MM.1S (cell line): ENCODE measurements at regions not wholly inside any gene's neighbourhood (a gene's known extent, or its start where the extent isn't known, plus 50 kb on each side); places are given as distances from the start of the nearest gene placed in this dataset.

ENCODE experiments used
- DNase-seq: peaks from one replicate; pipeline ENCODE4 v3.0.0-alpha.2; 2015
- H2AFZ ChIP-seq: fragments of 300-600 bp; sonication (generic); 2 replicates; pipeline ENCODE4 v1.6.0; 2016; ENCODE audit warnings: antibody characterized with exemption, low read length
- H3F3A ChIP-seq: fragments of 300-600 bp; sonication (generic); 2 replicates; pipeline ENCODE4 v1.6.1; 2016; ENCODE audit warnings: mild to moderate bottlenecking, antibody characterized with exemption, low read length, moderate library complexity, mixed read lengths; ENCODE audit not compliant: insufficient read depth
- H3K27ac ChIP-seq: fragments of 300-600 bp; sonication (generic); 2 replicates; pipeline ENCODE4 v1.5.1; 2016; ENCODE audit warnings: mild to moderate bottlenecking, low read length
- H3K27me3 ChIP-seq: fragments of 300-600 bp; sonication (generic); replicated peaks from 2 replicates; pipeline ENCODE4 v1.6.0; 2016; ENCODE audit warnings: low read length; ENCODE audit not compliant: insufficient read depth
- H3K36me3 ChIP-seq: fragments of 300-600 bp; sonication (generic); replicated peaks from 2 replicates; pipeline ENCODE4 v1.6.1; 2016; ENCODE audit warnings: mild to moderate bottlenecking, low read length, mixed read lengths; ENCODE audit not compliant: insufficient read depth
- H3K4me1 ChIP-seq: fragments of 300-600 bp; sonication (generic); 2 replicates; pipeline ENCODE4 v1.6.1; 2016; ENCODE audit warnings: low read length, mixed read lengths
- H3K4me2 ChIP-seq: fragments of 300-600 bp; sonication (generic); 2 replicates; pipeline ENCODE4 v1.6.0; 2016; ENCODE audit warnings: low read depth, low read length
- H3K4me3 ChIP-seq: fragments of 300-600 bp; sonication (generic); 2 replicates; pipeline ENCODE4 v1.5.1; 2016; ENCODE audit warnings: low read length, mixed read lengths
- H3K79me2 ChIP-seq: fragments of 300-600 bp; sonication (generic); 2 replicates; pipeline ENCODE4 v1.6.1; 2016; ENCODE audit warnings: mixed run types, low read length, mixed read lengths
- H3K9ac ChIP-seq: fragments of 300-600 bp; sonication (generic); 2 replicates; pipeline ENCODE4 v1.6.1; 2016; ENCODE audit warnings: low read length, mixed read lengths
- H3K9me2 ChIP-seq: fragments of 300-600 bp; sonication (generic); replicated peaks from 2 replicates; pipeline ENCODE4 v1.6.1; 2016; ENCODE audit warnings: mild to moderate bottlenecking, low read length, mixed read lengths; ENCODE audit not compliant: insufficient read depth
- H3K9me3 ChIP-seq: fragments of 300-600 bp; sonication (generic); replicated peaks from 2 replicates; pipeline ENCODE4 v1.6.1; 2016; ENCODE audit warnings: mild to moderate bottlenecking, low read length, mixed read lengths; ENCODE audit not compliant: insufficient read depth
- H4K20me1 ChIP-seq: fragments of 300-600 bp; sonication (generic); 2 replicates; pipeline ENCODE4 v1.6.1; 2016; ENCODE audit warnings: mild to moderate bottlenecking, low read length, moderate library complexity, mixed read lengths; ENCODE audit not compliant: insufficient read depth
- EZH2 ChIP-seq: fragments of 300-600 bp; sonication (generic); optimal IDR thresholded peaks from 2 replicates; pipeline ENCODE3; 2017; ENCODE audit warnings: low read depth, mild to moderate bottlenecking, antibody characterized with exemption, low read length, mixed read lengths
- EZH2phosphoT487 ChIP-seq: fragments of 300-600 bp; sonication (generic); IDR thresholded peaks from 2 replicates; pipeline ENCODE4 v1.6.1; 2018; ENCODE audit warnings: antibody characterized with exemption, low read length
- TF ChIP-seq, protein P1 (sequence below): fragments of 300-600 bp; sonication (generic); IDR thresholded peaks from 2 replicates; pipeline ENCODE4 v1.5.1; 2016; ENCODE audit warnings: antibody characterized with exemption, low read length, mixed read lengths

DNA sequence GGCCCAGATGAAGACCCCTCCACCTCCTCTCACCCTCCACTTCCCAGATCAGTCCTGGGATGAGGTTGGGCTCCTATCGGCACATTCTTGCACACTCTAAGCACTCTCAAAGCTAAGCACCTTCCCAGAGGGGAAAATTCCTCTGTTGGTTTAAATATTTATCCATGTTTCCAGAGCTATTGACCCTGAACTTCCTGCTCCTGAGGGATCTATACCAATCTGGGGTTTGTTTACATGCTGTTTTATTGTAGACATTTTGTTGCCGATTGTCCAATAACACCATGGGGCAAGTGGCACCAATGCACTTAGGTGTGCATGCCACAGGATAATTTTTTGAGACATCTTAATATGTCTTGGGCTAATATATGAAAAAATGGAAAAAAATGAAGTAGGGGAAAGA lies 476.2 kb downstream of the SLC4A3 start:
- Histone ChIP-seq H3K79me2 (no peaks in the 10 kb centered on the region), H3K4me2 (no peak overlapping the region), H3K9me2 (no peaks in the 10 kb centered on the region), H3K36me3 (no peaks in the 10 kb centered on the region), H3F3A (no peaks in the 10 kb centered on the region), H4K20me1 (no peaks in the 10 kb centered on the region), H3K27ac (no peak overlapping the region), H3K4me3 (no peak overlapping the region), H2AFZ (no peak overlapping the region), H3K4me1 (no peaks in the 10 kb centered on the region), H3K9ac (no peak overlapping the region), H3K27me3 (no peaks in the 10 kb centered on the region), H3K9me3 (no peaks in the 10 kb centered on the region)
- DNase-seq, result no peak
- no peak for TF ChIP-seq EZH2

DNA sequence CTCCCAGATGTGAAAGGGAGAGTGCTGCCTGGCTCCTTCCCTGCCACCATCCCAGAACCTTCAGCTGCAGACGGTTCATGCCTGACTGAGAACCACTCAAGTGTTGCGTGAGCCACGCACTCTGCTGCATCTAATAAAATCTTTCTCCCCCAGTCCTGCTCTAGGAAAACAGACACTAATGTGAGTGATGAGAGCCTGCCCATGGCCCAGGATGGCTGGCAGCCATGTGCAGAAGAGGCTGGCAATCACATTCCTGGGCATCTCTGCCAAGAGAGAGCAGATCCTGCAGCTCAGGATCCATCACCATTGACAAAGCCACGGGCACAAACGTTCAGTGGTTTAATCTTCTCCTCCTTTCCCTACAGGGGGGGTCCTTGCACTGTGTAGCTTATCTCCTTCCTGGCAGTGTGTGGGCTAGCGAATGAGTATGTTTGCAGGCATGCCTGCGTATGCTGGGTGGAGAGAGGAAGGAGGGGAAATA lies 477.5 kb downstream of the SLC4A3 start:
- Histone ChIP-seq H4K20me1 (no peaks in the 10 kb centered on the region), H3K9me3 (no peaks in the 10 kb centered on the region), H3F3A (no peaks in the 10 kb centered on the region), H3K9me2 (no peaks in the 10 kb centered on the region), H3K36me3 (no peaks in the 10 kb centered on the region), H3K4me1 (no peaks in the 10 kb centered on the region), H3K27me3 (no peaks in the 10 kb centered on the region), H3K27ac (no peak overlapping the region), H3K9ac (no peak overlapping the region), H3K79me2 (no peaks in the 10 kb centered on the region), H3K4me3 (no peak overlapping the region), H3K4me2 (no peak overlapping the region), H2AFZ (no peak overlapping the region)
- no peak for TF ChIP-seq EZH2phosphoT487
- TF ChIP-seq EZH2, result no peak
- TF ChIP-seq, protein P1, sequence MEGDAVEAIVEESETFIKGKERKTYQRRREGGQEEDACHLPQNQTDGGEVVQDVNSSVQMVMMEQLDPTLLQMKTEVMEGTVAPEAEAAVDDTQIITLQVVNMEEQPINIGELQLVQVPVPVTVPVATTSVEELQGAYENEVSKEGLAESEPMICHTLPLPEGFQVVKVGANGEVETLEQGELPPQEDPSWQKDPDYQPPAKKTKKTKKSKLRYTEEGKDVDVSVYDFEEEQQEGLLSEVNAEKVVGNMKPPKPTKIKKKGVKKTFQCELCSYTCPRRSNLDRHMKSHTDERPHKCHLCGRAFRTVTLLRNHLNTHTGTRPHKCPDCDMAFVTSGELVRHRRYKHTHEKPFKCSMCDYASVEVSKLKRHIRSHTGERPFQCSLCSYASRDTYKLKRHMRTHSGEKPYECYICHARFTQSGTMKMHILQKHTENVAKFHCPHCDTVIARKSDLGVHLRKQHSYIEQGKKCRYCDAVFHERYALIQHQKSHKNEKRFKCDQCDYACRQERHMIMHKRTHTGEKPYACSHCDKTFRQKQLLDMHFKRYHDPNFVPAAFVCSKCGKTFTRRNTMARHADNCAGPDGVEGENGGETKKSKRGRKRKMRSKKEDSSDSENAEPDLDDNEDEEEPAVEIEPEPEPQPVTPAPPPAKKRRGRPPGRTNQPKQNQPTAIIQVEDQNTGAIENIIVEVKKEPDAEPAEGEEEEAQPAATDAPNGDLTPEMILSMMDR, result no peak
- DNase-seq, result no peak

DNA sequence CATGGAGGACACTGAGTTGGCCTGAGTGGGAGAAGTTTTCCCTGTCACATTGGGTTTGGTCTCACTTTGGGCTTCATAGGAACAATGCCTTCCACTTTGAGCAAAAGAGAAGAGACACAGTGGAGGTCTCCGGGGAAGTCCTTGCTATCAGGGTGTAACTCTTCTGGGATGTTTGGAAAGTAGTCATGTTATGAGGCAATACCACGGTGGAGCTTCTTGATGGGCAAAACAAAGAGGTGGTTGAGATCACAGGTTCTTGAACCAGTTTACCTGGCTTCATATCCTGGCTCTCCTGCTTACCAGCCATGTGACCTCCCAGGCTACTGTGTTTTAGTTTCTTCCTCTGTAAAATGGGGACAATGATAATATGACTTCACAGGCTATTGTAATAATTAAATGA lies 478.6 kb downstream of the SLC4A3 start:
- no peaks in the 10 kb centered on the region for H3K27me3 ChIP-seq
- TF ChIP-seq EZH2phosphoT487 (no peak), EZH2 (no peak)
- TF ChIP-seq, protein P1, result no peak
- H3K9me2 ChIP-seq, result no peaks in the 10 kb centered on the region
- no peaks in the 10 kb centered on the region for H3K4me1 ChIP-seq
- DNase-seq, result no peak
- no peak overlapping the region for H3K9ac ChIP-seq
- H3K4me2 ChIP-seq, result no peak overlapping the region
- H3K4me3 ChIP-seq, result no peak overlapping the region
- no peaks in the 10 kb centered on the region for H3K36me3 ChIP-seq
- H3F3A ChIP-seq, result no peaks in the 10 kb centered on the region
- no peak overlapping the region for H2AFZ ChIP-seq
- no peaks in the 10 kb centered on the region for H3K9me3 ChIP-seq
- H3K27ac ChIP-seq, result no peak overlapping the region
- no peaks in the 10 kb centered on the region for H3K79me2 ChIP-seq
- no peaks in the 10 kb centered on the region for H4K20me1 ChIP-seq

DNA sequence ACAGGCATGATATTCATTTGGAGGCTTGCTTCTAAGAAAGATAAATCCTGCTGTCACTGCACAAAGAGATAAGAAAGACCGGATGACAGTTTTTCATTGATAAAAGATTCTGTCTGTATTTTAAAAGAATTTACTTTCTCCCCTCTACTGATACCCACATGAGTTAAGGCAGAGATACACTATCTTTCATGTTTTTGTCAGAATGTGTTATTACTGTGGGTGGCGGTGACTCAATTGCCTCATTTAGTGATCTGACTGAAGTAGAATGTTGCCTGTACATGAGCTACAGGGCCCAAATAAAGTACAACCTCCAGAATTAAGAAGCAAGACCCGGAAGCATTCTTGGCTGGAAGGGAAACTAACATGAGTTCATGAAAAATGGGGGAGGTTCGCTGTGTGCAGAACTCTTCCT lies 480.0 kb downstream of the SLC4A3 start:
- H2AFZ ChIP-seq, result no peak overlapping the region
- H4K20me1 ChIP-seq, result no peaks in the 10 kb centered on the region
- TF ChIP-seq, protein P1, result no peak
- no peak for TF ChIP-seq EZH2
- no peak for TF ChIP-seq EZH2phosphoT487
- H3K36me3 ChIP-seq, result no peaks in the 10 kb centered on the region
- H3K27ac ChIP-seq, result no peak overlapping the region
- H3K9ac ChIP-seq, result no peak overlapping the region
- H3K9me3 ChIP-seq, result no peaks in the 10 kb centered on the region
- no peaks in the 10 kb centered on the region for H3K9me2 ChIP-seq
- no peaks in the 10 kb centered on the region for H3K4me1 ChIP-seq
- no peaks in the 10 kb centered on the region for H3F3A ChIP-seq
- no peak overlapping the region for H3K4me2 ChIP-seq
- no peak for DNase-seq
- H3K79me2 ChIP-seq, result no peaks in the 10 kb centered on the region
- no peak overlapping the region for H3K4me3 ChIP-seq
- no peaks in the 10 kb centered on the region for H3K27me3 ChIP-seq
